ENCODE measurements at regions not wholly inside any gene's neighbourhood (a gene's known extent, or its start where the extent isn't known, plus 50 kb on each side); places are given as distances from the start of the nearest gene placed in this dataset.

GRCh38 chr4:171573181-171573580 lies 240.0 kb upstream of the GALNTL6 start:
- TF ChIP-seq GATA3 (IDR thresholded peaks at IDR 0.05; ENCODE audit: low read depth, low read length) (no peak), GATA2 (IDR thresholded peaks at IDR 0.05; ENCODE audit: low read depth, low read length) (no peak)

Measured in SH-SY5Y (cell line).